Transverse colon (tissue), 4 donors: ENCODE measurements at regions not wholly inside any gene's neighbourhood (a gene's known extent, or its start where the extent isn't known, plus 50 kb on each side); places are given as distances from the start of the nearest gene placed in this dataset.
"Not testable (repeated sequence)": the region's sequence is repeated elsewhere in the genome, so short reads cannot be mapped to it uniquely, and the experiment has no call there.

Source experiments
- DNase-seq: peaks from one replicate; pipeline ENCODE4 v3.0.0-alpha.2; 2019
- H3K27ac ChIP-seq, 4 donors: fragments of 200-600 bp; sonication (generic); 2 replicates each; pipeline ENCODE4 v1.5.1; 2016 to 2018; ENCODE audit warnings: inconsistent platforms in 4 of 4
- H3K27me3 ChIP-seq: fragments of 200-600 bp; sonication (generic); 2 replicates; pipeline ENCODE4 v1.5.1; 2017; ENCODE audit warnings: inconsistent platforms
- H3K36me3 ChIP-seq, 4 donors: fragments of 200-600 bp; sonication (generic); 2 replicates each; pipeline ENCODE4 v1.5.1; 2017 to 2019; ENCODE audit warnings: inconsistent platforms in 4 of 4
- H3K4me1 ChIP-seq, 4 donors: fragments of 200-600 bp; sonication (generic); 2 replicates each; pipeline ENCODE4 v1.5.1; 2017 to 2020; ENCODE audit warnings: inconsistent platforms in 4 of 4
- H3K4me3 ChIP-seq, 4 donors: fragments of 200-600 bp; sonication (generic); 1 replicate in 1 of 4; 2 replicates in 3 of 4; pipeline versions ENCODE4 v1.5.1 to v1.6.1; 2017 to 2019; ENCODE audit warnings: inconsistent platforms in 4 of 4
- H3K9me3 ChIP-seq, 2 donors: fragments of 200-600 bp; sonication (generic); 2 replicates each; pipeline ENCODE4 v1.5.1; 2017 to 2019; ENCODE audit warnings: inconsistent platforms in 2 of 2
- CTCF ChIP-seq, 5 experiments: fragments of 200-600 bp in 3 of 5; fragments of 450-650 bp in 2 of 5; sonication (generic) in 3 of 5; IDR thresholded peaks; 1 replicate in 2 of 5; 2 replicates in 3 of 5; pipeline ENCODE4 v1.5.1; 2016 to 2017; ENCODE audit warnings: antibody characterized with exemption in 5 of 5, inconsistent platforms in 3 of 5, mild to moderate bottlenecking in 2 of 5, moderate library complexity in 1 of 5
- EP300 ChIP-seq: sonication (generic); formaldehyde crosslinking; IDR thresholded peaks from one replicate; pipeline ENCODE4 v1.6.1; 2017; ENCODE audit warnings: antibody characterized with exemption, low read depth
- POLR2A ChIP-seq: fragments of 450-650 bp; IDR thresholded peaks from one replicate; pipeline ENCODE4 v1.6.1; 2016; ENCODE audit warnings: antibody characterized with exemption, mild to moderate bottlenecking, moderate library complexity
- POLR2AphosphoS5 ChIP-seq, 3 donors: sonication (generic); formaldehyde crosslinking; IDR thresholded peaks; one replicate each; pipeline ENCODE4 v1.6.1; 2016; ENCODE audit warnings: antibody characterized with exemption in 3 of 3
- WGBS, 2 donors: methylation state at CpG; one replicate each; pipeline ENCODE4 v1.1.5; 2018; ENCODE audit warnings: low coverage in 1 of 2; 5-methylcytosine and 5-hydroxymethylcytosine counted together
- in situ Hi-C, 4 donors: fragments of 200-750 bp; cut with MboI; loops; one replicate each; pipeline versions ENCODE4 v1.15.0 to v1.15.1; 2017; ENCODE audit warnings: low sequenced_read_pairs in 3 of 4, low pct_ligation_motif_present in 1 of 4, low pct_unique_long_range_greater_than_20kb in 1 of 4
- intact Hi-C: fragments of 100-400 bp; cut with DNase I; formaldehyde crosslinking; loops from one replicate; pipeline ENCODE4 v1.15.1; 2023; ENCODE audit warnings: low total_unique reads

DNA sequence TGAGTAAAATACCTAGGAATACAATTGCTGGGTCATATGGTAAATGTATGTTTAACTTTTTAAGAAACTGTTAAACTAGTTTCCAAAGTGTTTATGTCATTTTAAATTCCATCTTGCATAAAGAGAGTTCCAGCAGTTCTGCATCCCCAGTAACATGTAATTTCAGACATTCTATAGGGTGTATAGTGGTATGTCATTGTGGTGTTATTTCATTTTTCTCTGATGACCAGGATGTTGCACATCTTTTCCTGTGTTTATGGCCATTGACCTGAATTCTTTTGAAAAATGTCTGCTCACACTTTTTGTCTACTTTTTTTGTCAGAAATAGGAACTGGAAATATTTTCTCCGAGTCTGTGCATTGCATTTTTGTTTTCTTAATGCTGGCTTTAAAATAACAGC is 128.9 kb downstream of the TMEM200A start:
- intact Hi-C loops, result no loop called here
- DNase-seq, result no peak
- H3K27ac ChIP-seq, result no peak overlapping the region
- in situ Hi-C loops, result no loop called here
- 65 to 100% methylated on average over 1 of the region's 1 CpG for WGBS, 2 donors
- TF ChIP-seq EP300, result no peak
- no peak for TF ChIP-seq POLR2A
- TF ChIP-seq POLR2AphosphoS5 (IDR thresholded peaks at IDR 0.05), result no peak
- TF ChIP-seq CTCF (IDR thresholded peaks at IDR 0.05), result no peak
- no peaks in the 10 kb centered on the region for H3K9me3 ChIP-seq
- H3K4me1 ChIP-seq, result no peaks in the 10 kb centered on the region
- no peak overlapping the region for H3K4me3 ChIP-seq
- H3K36me3 ChIP-seq, result no peaks in the 10 kb centered on the region
- no peaks in the 10 kb centered on the region for H3K27me3 ChIP-seq

- Histone ChIP-seq H3K27me3 (no peaks in the 10 kb centered on the region), H3K4me3 (no peak overlapping the region), H3K36me3 (no peaks in the 10 kb centered on the region), H3K4me1 (no peaks in the 10 kb centered on the region), H3K9me3 (no peaks in the 10 kb centered on the region), H3K27ac (no peak overlapping the region)
- in situ Hi-C loops, result no loop called here
- no peak for TF ChIP-seq POLR2A
- TF ChIP-seq CTCF (IDR thresholded peaks at IDR 0.05), result no peak
- no peak for TF ChIP-seq POLR2AphosphoS5 (IDR thresholded peaks at IDR 0.05)
- no peak for TF ChIP-seq EP300
- intact Hi-C loops, result no loop called here
- DNase-seq, result no peak
- WGBS, 2 donors, result 73 to 95% methylated on average over 2 to 6 of the region's 6 CpGs
Observed at GRCh38 chr6:130500693-130501092, 134.9 kb downstream of the TMEM200A start.

GRCh38 chr6:130503146-130503545 is 137.3 kb downstream of the TMEM200A start:
- Histone ChIP-seq H3K27me3 (no peaks in the 10 kb centered on the region), H3K27ac (no peak overlapping the region), H3K36me3 (no peaks in the 10 kb centered on the region), H3K4me3 (no peak overlapping the region), H3K9me3 (no peaks in the 10 kb centered on the region), H3K4me1 (no peaks in the 10 kb centered on the region)
- intact Hi-C loops, result no loop called here
- DNase-seq, result no peak
- in situ Hi-C loops, result no loop called here
- no peak for TF ChIP-seq POLR2A
- no peak for TF ChIP-seq POLR2AphosphoS5 (IDR thresholded peaks at IDR 0.05)
- no peak for TF ChIP-seq CTCF (IDR thresholded peaks at IDR 0.05)
- TF ChIP-seq EP300, result no peak

GRCh38 chr6:130505808-130506598 is 140.2 kb downstream of the TMEM200A start:
- H3K27me3 ChIP-seq, result no peaks in the 10 kb centered on the region
- no peaks in the 10 kb centered on the region for H3K9me3 ChIP-seq
- no peak overlapping the region for H3K4me3 ChIP-seq
- no peaks in the 10 kb centered on the region for H3K36me3 ChIP-seq
- H3K4me1 ChIP-seq, result no peaks in the 10 kb centered on the region
- H3K27ac ChIP-seq, result no peak overlapping the region
- in situ Hi-C loops (no loop called here), intact Hi-C loops (no loop called here)
- TF ChIP-seq CTCF (IDR thresholded peaks at IDR 0.05) (no peak), POLR2AphosphoS5 (IDR thresholded peaks at IDR 0.05) (no peak), POLR2A (no peak), EP300 (no peak)
- no peak for DNase-seq
- 43 to 65% methylated on average over 4 of the region's 4 CpGs for WGBS, 2 donors

GRCh38 chr6:130507005-130507665 is 141.3 kb downstream of the TMEM200A start:
- H3K9me3 ChIP-seq, H3K4me1 ChIP-seq, H3K27ac ChIP-seq, H3K4me3 ChIP-seq, DNase-seq, H3K27me3 ChIP-seq, in situ Hi-C loops, H3K36me3 ChIP-seq, intact Hi-C loops: not testable (repeated sequence)
- WGBS, 2 donors, result 52 to 56% methylated on average over 5 of the region's 5 CpGs
